Prostate gland (tissue), 2 donors: ENCODE measurements at regions not wholly inside any gene's neighbourhood (a gene's known extent, or its start where the extent isn't known, plus 50 kb on each side); places are given as distances from the start of the nearest gene placed in this dataset.

Experiments used
- POLR2A ChIP-seq: fragments of 450-650 bp; IDR thresholded peaks from one replicate; pipeline ENCODE4 v1.6.1; 2016; ENCODE audit warnings: antibody characterized with exemption, mild to moderate bottlenecking
- POLR2AphosphoS5 ChIP-seq: sonication (generic); formaldehyde crosslinking; IDR thresholded peaks from one replicate; pipeline ENCODE4 v1.6.1; 2017; ENCODE audit warnings: antibody characterized with exemption
- TF ChIP-seq, protein P1 (sequence below), 4 experiments: fragments of 200-600 bp in 2 of 4; fragments of 450-650 bp in 2 of 4; sonication (generic) in 2 of 4; IDR thresholded peaks; 1 replicate in 3 of 4; 2 replicates in 1 of 4; pipeline ENCODE4 v1.5.1; 2016 to 2019; ENCODE audit warnings: antibody characterized with exemption in 4 of 4, mild to moderate bottlenecking in 2 of 4, moderate library complexity in 2 of 4

DNA sequence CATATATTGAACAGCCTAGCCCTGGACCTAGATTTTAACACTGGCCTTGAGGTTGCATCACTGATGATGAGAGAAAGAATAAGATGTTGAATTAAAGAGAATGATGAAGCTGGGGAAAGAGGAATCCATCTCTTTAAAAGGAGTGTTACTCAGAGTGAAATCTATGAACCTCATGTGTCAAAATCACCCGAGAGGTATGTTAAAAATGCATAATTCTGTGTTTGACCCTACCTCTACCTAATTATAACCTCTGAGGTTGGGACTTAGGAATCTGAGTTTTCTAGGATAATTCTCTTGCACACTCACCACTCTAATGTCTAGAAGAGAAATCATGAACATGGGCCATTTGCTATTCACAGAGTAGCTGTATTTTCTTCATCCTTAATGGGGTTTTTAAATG is 479.4 kb downstream of the ENC1 start:
- TF ChIP-seq, protein P1, sequence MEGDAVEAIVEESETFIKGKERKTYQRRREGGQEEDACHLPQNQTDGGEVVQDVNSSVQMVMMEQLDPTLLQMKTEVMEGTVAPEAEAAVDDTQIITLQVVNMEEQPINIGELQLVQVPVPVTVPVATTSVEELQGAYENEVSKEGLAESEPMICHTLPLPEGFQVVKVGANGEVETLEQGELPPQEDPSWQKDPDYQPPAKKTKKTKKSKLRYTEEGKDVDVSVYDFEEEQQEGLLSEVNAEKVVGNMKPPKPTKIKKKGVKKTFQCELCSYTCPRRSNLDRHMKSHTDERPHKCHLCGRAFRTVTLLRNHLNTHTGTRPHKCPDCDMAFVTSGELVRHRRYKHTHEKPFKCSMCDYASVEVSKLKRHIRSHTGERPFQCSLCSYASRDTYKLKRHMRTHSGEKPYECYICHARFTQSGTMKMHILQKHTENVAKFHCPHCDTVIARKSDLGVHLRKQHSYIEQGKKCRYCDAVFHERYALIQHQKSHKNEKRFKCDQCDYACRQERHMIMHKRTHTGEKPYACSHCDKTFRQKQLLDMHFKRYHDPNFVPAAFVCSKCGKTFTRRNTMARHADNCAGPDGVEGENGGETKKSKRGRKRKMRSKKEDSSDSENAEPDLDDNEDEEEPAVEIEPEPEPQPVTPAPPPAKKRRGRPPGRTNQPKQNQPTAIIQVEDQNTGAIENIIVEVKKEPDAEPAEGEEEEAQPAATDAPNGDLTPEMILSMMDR (IDR thresholded peaks at IDR 0.05) = no peak
- TF ChIP-seq POLR2A (no peak), POLR2AphosphoS5 (no peak)
